SJCRH30 (cell line): ENCODE measurements at regions not wholly inside any gene's neighbourhood (a gene's known extent, or its start where the extent isn't known, plus 50 kb on each side); places are given as distances from the start of the nearest gene placed in this dataset.
"Not testable (repeated sequence)": the region's sequence is repeated elsewhere in the genome, so short reads cannot be mapped to it uniquely, and the experiment has no call there.

Experiments used
- DNase-seq, 2 experiments: peaks; one replicate each; pipeline ENCODE4 v3.0.0-alpha.2; 2015 to 2020
- H3K27ac ChIP-seq: fragments of 250-450 bp; sonication (Bioruptor Pico); 2 replicates; pipeline ENCODE4 v1.5.1; 2020; ENCODE audit warnings: mild to moderate bottlenecking, moderate library complexity
- H3K27me3 ChIP-seq: fragments of 250-450 bp; sonication (Bioruptor Pico); 2 replicates; pipeline ENCODE4 v1.5.1; 2020; ENCODE audit warnings: mild to moderate bottlenecking, moderate library complexity
- H3K36me3 ChIP-seq: fragments of 250-450 bp; sonication (Bioruptor Pico); 2 replicates; pipeline ENCODE4 v1.5.1; 2020; ENCODE audit warnings: mild to moderate bottlenecking, moderate library complexity
- H3K4me1 ChIP-seq: fragments of 250-450 bp; sonication (Bioruptor Pico); 2 replicates; pipeline ENCODE4 v1.5.1; 2020; ENCODE audit warnings: mild to moderate bottlenecking, moderate library complexity
- H3K4me3 ChIP-seq: fragments of 250-450 bp; sonication (Bioruptor Pico); 2 replicates; pipeline ENCODE4 v1.5.1; 2020; ENCODE audit warnings: mild to moderate bottlenecking, moderate library complexity
- H3K9me3 ChIP-seq: fragments of 250-450 bp; sonication (Bioruptor Pico); replicated peaks from 2 replicates; pipeline ENCODE4 v1.5.1; 2020; ENCODE audit warnings: mild to moderate bottlenecking, moderate library complexity

DNA sequence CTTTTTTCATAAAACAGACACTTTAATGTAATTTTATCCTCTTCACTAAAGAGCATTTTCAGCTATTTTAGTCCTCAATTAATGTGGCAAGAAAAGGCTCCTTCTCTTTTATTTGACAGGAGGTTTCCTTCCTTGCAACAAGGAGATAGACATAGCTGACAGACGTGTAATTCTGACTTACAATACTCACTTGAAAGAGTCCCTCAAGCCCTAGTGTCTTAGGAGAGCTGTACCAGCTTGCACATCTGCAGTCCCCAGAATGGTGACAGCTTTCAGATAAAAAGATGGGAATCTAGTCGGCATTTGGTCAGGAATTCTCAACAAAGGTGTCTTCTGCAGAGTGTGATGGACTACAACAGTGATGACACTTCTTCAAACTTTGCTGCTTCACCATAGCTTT lies 603.7 kb upstream of the PTCHD4 start:
- H3K9me3 ChIP-seq, result no peaks in the 10 kb centered on the region
- no peaks in the 10 kb centered on the region for H3K4me1 ChIP-seq
- no peak for DNase-seq
- H3K36me3 ChIP-seq, result no peaks in the 10 kb centered on the region
- H3K4me3 ChIP-seq, result no peak overlapping the region
- no peaks in the 10 kb centered on the region for H3K27me3 ChIP-seq
- no peak overlapping the region for H3K27ac ChIP-seq

DNA sequence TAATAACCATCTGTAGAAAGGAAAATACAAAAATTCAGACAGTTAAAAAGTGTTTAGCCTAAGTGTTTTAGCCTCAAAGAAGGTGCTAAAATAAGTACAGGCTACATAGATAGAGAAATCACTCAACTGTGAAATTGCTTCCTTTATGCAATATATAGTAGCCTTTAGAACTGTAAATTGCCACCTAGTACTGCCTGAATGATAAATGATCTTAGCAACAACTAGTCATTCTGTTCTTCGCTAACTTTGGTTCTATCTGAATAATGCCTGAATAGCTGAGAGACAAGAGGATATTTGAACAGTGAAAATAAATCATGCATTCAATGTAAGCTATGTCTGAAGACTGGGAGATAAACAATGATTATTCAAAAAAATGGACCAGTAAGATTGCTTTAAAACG lies 603.3 kb upstream of the PTCHD4 start:
- H3K9me3 ChIP-seq, result no peaks in the 10 kb centered on the region
- no peaks in the 10 kb centered on the region for H3K36me3 ChIP-seq
- no peaks in the 10 kb centered on the region for H3K27me3 ChIP-seq
- no peaks in the 10 kb centered on the region for H3K4me1 ChIP-seq
- DNase-seq, result no peak
- H3K27ac ChIP-seq, result no peak overlapping the region
- no peak overlapping the region for H3K4me3 ChIP-seq

DNA sequence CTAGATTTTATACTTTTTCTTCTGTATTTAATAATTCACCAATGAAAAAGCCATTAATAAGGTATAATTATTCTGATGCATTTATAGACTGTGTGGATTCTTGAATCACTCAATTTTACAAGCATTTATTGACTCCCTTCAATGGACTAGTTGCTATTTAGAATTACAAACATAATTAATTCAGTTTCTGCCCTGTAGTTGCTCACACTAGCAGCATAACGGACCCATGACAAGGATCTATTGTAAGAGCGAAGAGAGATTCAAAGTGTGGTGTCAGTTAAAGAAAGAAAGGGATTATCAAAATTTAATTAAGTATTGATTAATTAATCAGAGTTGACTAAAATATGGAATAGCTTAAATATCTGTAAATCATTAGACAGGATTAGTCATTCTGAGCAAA lies 602.6 kb upstream of the PTCHD4 start:
- no peak overlapping the region for H3K4me3 ChIP-seq
- H3K27me3 ChIP-seq, result no peaks in the 10 kb centered on the region
- H3K4me1 ChIP-seq, result no peaks in the 10 kb centered on the region
- no peak overlapping the region for H3K27ac ChIP-seq
- H3K36me3 ChIP-seq, result no peaks in the 10 kb centered on the region
- H3K9me3 ChIP-seq, result no peaks in the 10 kb centered on the region
- no peak for DNase-seq

DNA sequence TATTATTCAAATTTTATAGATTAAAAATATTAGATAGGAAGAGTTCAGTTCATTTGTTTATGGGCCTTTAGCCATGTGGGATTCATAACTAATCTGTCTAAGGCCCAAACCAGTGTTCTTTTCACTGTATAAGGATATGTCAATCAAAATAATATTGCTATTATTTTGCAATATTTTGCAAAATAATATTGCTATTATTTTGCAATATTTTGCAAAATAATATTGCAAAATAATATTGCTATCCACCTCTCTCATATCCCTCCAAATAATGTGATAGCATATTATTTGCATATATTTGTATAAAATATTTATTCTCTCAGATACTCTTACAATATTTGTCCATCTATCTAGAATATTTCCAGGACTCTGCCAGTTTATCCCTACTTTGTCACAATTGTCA lies 595.3 kb upstream of the PTCHD4 start:
- no peaks in the 10 kb centered on the region for H3K9me3 ChIP-seq
- no peak overlapping the region for H3K4me3 ChIP-seq
- no peaks in the 10 kb centered on the region for H3K4me1 ChIP-seq
- no peak overlapping the region for H3K27ac ChIP-seq
- DNase-seq, result no peak
- no peaks in the 10 kb centered on the region for H3K27me3 ChIP-seq
- H3K36me3 ChIP-seq, result no peaks in the 10 kb centered on the region

DNA sequence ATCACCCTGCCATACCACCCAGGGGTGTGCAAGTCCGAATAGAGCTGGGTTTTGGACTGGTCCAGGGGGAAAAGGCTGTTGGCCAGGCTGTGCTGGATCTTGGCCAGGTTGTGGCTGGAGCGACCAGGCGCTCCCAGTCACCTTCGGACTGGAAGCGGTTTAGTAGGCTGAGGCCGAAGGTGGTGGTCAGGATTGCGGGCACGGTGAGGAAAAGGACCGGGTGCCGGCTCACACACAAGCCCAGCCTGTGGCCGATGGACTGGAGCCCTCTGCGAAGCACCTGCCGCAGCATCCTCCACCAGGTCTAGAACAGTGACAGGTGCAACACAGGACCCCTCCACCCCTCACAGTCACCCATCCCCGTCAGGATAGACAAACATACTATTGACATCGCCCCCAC lies 590.6 kb upstream of the PTCHD4 start:
- Histone ChIP-seq H3K27me3 (no peaks in the 10 kb centered on the region), H3K27ac (no peak overlapping the region), H3K4me3 (no peak overlapping the region), H3K4me1 (no peaks in the 10 kb centered on the region), H3K9me3 (no peaks in the 10 kb centered on the region), H3K36me3 (no peaks in the 10 kb centered on the region)
- DNase-seq, result no peak

DNA sequence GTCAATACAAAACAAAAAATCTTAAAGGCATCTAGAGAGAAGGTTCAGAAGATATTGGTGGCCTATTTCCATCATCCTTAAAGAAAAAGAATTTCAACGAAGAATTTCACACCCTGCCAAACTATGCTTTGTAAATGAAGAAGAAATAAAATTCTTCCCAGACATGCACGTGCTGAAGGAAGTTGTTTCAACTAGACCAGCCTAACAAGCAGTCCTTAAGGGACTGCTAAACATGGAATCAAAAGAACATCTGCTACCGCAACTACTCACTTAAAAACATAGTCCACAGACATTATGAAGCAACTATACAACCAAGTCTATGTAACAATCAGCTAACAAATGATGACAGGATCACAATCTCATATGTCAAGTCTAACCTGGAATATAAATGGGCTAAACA lies 584.9 kb upstream of the PTCHD4 start:
- H3K4me3 ChIP-seq, result no peak overlapping the region
- H3K4me1 ChIP-seq, result no peaks in the 10 kb centered on the region
- H3K27me3 ChIP-seq, result no peaks in the 10 kb centered on the region
- DNase-seq, result no peak
- H3K36me3 ChIP-seq, result no peaks in the 10 kb centered on the region
- H3K27ac ChIP-seq, result no peak overlapping the region
- no peaks in the 10 kb centered on the region for H3K9me3 ChIP-seq

DNA sequence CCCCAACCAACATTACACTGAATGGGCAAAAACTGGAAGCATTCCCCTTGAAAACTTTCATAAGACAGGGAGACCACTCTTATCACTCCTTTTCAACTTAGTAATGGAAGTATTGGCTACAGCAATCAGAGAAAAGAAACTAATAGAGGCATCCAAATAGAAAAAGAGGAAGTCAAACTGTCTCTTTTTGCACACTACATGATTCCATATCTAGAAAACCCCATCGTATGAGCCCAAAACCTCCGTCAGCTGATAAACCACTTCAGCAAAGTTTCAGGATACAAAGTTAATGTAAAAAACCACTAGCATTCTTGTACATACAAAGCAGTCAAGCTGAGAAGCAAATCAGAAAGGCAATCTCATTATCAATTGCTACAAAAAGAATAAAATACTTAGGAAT lies 580.4 kb upstream of the PTCHD4 start:
- no peaks in the 10 kb centered on the region for H3K9me3 ChIP-seq
- no peaks in the 10 kb centered on the region for H3K27me3 ChIP-seq
- no peak for DNase-seq
- no peaks in the 10 kb centered on the region for H3K4me1 ChIP-seq
- H3K4me3 ChIP-seq, result no peak overlapping the region
- H3K27ac ChIP-seq, result no peak overlapping the region
- H3K36me3 ChIP-seq, result no peaks in the 10 kb centered on the region

DNA sequence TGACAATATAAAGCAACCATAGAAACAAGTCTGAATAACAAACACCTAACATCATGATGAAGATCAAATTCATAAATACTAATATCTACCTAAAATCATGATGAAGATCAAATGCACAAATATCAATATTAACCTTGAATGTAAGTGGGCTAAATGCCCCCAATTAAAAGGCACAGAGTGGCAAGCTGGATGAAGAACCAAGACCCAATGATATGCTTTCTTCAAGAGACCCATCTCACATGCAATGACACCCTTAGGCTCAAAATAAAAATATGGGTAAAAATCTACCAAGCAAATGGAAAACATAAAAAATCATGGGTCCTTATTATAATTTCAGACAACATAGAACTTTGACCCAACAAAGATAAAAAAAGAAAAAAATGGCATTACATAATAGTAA lies 578.5 kb upstream of the PTCHD4 start:
- Histone ChIP-seq H3K4me3 (no peak overlapping the region), H3K9me3 (no peaks in the 10 kb centered on the region), H3K27me3 (no peaks in the 10 kb centered on the region), H3K27ac (no peak overlapping the region), H3K4me1 (no peaks in the 10 kb centered on the region), H3K36me3 (no peaks in the 10 kb centered on the region)
- no peak for DNase-seq

DNA sequence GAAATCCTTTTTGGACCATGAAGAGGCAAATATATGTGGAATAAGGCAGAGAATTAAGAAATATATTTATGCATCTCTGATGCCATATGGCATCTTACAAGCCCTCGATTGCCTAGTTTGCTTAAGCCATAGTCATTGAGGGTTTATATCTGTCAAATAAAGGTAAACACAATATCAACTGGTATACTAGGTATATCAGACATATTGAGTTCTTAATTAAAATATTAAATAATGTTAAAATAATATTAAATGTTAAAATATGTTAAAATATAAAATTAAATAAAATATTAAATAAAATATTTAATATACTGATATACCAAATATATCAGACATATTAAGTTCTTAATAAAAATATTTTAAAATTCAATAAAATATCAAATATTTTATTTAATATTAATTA lies 567.4 kb upstream of the PTCHD4 start:
- no peak for DNase-seq
- Histone ChIP-seq H3K9me3 (no peaks in the 10 kb centered on the region), H3K36me3 (no peaks in the 10 kb centered on the region), H3K4me3 (no peak overlapping the region), H3K27me3 (no peaks in the 10 kb centered on the region), H3K27ac (no peak overlapping the region), H3K4me1 (no peaks in the 10 kb centered on the region)

DNA sequence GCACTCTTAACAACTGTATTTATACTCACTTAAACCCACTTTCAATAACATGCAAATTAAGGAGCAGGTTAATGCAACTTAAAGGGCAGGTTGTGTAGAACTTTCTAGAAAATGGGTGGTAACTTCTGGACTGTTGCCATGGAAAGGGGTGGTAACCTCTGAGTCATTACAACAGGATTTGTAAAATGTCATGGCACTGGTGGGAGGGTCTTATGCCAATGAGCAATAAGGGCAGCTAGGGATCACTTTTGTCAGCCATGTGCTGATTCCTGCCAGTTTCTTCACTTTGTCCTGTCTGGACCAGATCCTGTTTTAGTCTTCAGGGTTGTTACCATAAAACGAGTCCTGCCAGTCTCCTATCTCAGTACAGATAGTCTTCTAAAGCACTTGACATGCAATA lies 560.5 kb upstream of the PTCHD4 start:
- H3K4me3 ChIP-seq, result no peak overlapping the region
- H3K36me3 ChIP-seq, result no peaks in the 10 kb centered on the region
- H3K9me3 ChIP-seq, result no peaks in the 10 kb centered on the region
- no peaks in the 10 kb centered on the region for H3K4me1 ChIP-seq
- H3K27me3 ChIP-seq, result no peaks in the 10 kb centered on the region
- no peak overlapping the region for H3K27ac ChIP-seq
- DNase-seq, result no peak

DNA sequence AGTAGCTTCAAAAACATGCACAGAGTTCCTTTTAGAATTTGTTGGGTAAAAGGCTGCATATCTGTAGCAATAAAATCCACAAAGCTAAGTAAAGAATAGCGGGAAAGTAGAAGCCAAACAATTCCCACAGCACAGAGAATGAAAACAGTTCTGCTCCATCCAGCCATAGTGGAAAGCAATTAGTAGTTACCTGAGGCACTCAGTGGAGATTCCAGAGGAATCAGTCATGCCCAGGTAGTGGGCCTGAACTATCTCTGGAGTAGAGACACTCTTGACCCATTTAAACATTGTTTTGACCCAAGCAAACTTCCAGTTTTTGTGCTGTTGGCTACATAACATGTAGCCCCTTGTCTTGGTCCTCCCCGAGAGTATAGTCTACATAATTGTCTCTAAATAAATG lies 559.5 kb upstream of the PTCHD4 start:
- H3K27ac ChIP-seq, result no peak overlapping the region
- no peaks in the 10 kb centered on the region for H3K9me3 ChIP-seq
- no peaks in the 10 kb centered on the region for H3K27me3 ChIP-seq
- peaks cover 2% of the 10 kb centered on the region; the same call in 1 of the 2 replicates for H3K4me1 ChIP-seq
- no peak for DNase-seq
- H3K4me3 ChIP-seq, result no peak overlapping the region
- no peaks in the 10 kb centered on the region for H3K36me3 ChIP-seq

DNA sequence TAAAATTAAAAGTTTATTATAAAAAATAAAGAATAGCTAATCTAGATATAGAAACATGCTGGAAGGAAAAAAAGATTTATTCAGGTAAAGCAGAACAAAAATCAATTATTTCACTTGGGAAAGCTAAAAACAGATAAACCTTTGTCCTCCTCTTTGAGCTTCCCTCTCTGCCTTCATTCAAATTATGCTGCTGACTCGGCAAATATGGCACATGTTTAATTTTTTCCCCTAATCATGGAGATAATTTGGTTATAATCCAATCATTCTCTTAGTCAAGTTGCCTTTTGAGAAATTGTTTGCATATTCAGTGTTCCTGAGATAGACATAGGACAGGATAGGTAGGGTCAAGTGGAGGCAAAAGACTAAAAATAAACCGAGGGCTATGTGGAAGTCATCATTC lies 556.8 kb upstream of the PTCHD4 start:
- Histone ChIP-seq H3K27me3 (no peaks in the 10 kb centered on the region), H3K36me3 (no peaks in the 10 kb centered on the region), H3K4me3 (no peak overlapping the region), H3K27ac (no peak overlapping the region), H3K9me3 (no peaks in the 10 kb centered on the region), H3K4me1 (peaks cover 14% of the 10 kb centered on the region)
- DNase-seq, result no peak

DNA sequence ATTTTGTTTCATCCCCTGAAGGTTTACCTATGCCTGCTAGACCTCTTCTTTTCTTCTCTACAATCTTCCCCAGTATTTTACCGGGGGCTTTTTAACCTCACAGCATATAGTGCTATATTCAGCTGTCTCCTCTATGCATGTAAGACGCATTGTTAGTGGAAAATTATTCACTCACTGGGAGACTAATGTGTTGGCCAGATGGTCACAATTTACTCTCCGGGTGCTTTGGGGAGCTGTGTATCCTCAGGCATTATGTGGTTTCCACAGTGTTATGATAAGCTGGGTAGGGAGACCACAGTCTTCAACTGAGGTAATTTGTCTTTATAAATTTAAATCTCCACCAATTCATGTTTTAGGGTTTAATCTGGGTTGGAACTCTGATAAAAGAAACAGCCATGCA lies 553.8 kb upstream of the PTCHD4 start:
- H3K27me3 ChIP-seq, result no peaks in the 10 kb centered on the region
- H3K9me3 ChIP-seq, result no peaks in the 10 kb centered on the region
- H3K27ac ChIP-seq, result no peak overlapping the region
- H3K4me1 ChIP-seq, result peaks cover 14% of the 10 kb centered on the region
- peak; percentile 49 to 82 for DNase-seq
- no peak overlapping the region for H3K4me3 ChIP-seq
- H3K36me3 ChIP-seq, result no peaks in the 10 kb centered on the region

DNA sequence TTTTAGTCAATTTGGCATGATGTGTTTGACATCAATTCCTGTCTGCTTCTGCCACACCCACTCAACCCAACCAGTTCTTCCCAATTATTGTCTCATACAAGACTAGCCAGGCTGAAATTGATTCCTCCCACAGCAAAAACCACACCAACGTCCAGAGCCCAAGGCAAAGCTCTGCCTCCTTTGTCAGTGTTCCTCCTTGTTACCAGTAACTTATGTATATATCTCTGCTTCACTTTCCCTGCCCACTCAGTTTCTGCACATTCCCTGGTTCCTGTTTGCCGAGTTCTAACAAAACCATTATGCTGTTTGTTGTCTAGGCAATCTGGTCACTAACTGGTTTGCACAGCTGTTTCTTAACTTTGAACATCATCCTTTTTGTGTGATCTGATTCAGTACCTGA lies 547.9 kb upstream of the PTCHD4 start:
- H3K27me3 ChIP-seq, result no peaks in the 10 kb centered on the region
- no peak overlapping the region for H3K27ac ChIP-seq
- no peaks in the 10 kb centered on the region for H3K36me3 ChIP-seq
- no peaks in the 10 kb centered on the region for H3K4me1 ChIP-seq
- DNase-seq, result no peak
- no peaks in the 10 kb centered on the region for H3K9me3 ChIP-seq
- no peak overlapping the region for H3K4me3 ChIP-seq

DNA sequence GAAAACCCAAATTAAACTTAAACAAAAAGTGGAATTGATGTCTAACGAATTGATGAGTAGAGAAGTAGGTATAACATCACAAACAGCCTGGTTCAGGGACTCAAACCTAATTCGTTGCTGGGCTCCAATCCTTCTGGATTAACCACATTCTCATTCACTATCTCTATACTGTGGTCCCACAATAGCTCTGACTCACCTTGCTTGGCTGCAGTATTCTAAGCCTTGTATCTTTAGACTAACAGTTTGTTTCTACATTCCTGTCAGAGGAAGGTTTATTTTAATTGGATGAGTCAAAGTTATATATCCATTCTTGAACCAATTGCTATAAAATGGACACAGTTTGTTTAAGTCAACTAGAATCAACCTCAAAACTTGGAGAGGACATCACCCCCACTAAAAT lies 530.5 kb upstream of the PTCHD4 start:
- no peak overlapping the region for H3K4me3 ChIP-seq
- no peaks in the 10 kb centered on the region for H3K27me3 ChIP-seq
- H3K27ac ChIP-seq, result no peak overlapping the region
- H3K9me3 ChIP-seq, result peaks cover 6% of the 10 kb centered on the region; the same call in 1 of the 2 replicates
- H3K4me1 ChIP-seq, result peaks cover 19% of the 10 kb centered on the region
- DNase-seq, result no peak
- no peaks in the 10 kb centered on the region for H3K36me3 ChIP-seq

DNA sequence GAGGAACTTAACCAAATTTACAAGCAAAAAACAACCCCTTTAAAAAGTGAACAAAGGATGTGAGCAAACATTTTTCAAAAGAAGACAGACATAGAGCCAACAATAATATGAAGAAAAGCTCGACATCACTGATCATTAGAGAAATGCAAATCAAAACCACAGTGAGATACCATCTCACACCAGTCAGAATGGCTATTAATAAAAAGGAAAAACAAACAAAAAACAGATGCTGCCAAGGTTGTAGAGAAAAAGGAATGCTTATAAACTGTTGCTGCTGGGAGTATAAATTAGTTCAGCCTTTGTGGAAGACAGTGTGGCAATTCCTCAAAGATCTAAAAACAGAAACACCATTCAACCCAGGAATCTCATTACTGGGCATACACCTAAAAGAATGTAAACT lies 527.8 kb upstream of the PTCHD4 start:
- peaks cover 31% of the 10 kb centered on the region for H3K4me1 ChIP-seq
- H3K27ac ChIP-seq, result peak overlapping the region; percentile 90
- not testable (repeated sequence) for H3K9me3 ChIP-seq, H3K4me3 ChIP-seq, H3K27me3 ChIP-seq, H3K36me3 ChIP-seq
- peak; percentile 5 to 54 for DNase-seq

DNA sequence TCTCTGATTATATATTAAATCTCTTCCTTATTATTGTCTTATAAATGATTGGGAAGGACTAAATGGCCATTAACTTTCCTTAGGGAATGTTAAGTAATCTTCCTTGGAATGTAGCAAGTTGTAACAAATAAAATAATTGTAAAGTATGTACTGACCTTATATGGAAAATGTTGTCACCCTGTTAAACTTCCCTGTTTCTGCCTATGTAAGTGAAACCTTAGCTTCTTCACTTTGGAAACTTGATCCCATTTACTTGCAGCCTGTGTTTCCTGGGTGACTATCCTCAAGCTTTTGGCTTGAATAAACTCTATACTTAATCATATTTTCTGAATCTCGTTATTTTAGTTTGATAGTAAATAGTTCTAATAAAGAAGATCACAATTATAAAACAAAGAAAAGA lies 519.5 kb upstream of the PTCHD4 start:
- H3K36me3 ChIP-seq, result no peaks in the 10 kb centered on the region
- H3K27me3 ChIP-seq, result no peaks in the 10 kb centered on the region
- H3K4me1 ChIP-seq, result peaks cover 17% of the 10 kb centered on the region
- H3K27ac ChIP-seq, result no peak overlapping the region
- H3K4me3 ChIP-seq, result no peak overlapping the region
- H3K9me3 ChIP-seq, result no peaks in the 10 kb centered on the region
- peak in 1 of 2 experiments; percentile 8 for DNase-seq
